ENCODE measurements at regions not wholly inside any gene's neighbourhood (a gene's known extent, or its start where the extent isn't known, plus 50 kb on each side); places are given as distances from the start of the nearest gene placed in this dataset.

- intact Hi-C loops (cut with micrococcal nuclease), result loop anchor here (10.0 kb wide), 2 partner anchors 135 to 345 kb away; partner anchors contain the start of gene IRX4
- no TSS peak for BruUV-seq (replicated peaks)
Measured at GRCh38 chr5:2019716-2020115, 137.0 kb upstream of the IRX4 start.

More at GRCh38 chr5:2019716-2020115, 137.0 kb upstream of the IRX4 start:
- H3K79me2 ChIP-seq (ENCODE audit: insufficient read depth, low read length), result no peaks in the 10 kb centered on the region
- H4K20me1 ChIP-seq (ENCODE audit: insufficient read depth), result no peaks in the 10 kb centered on the region
- H3K9ac ChIP-seq (ENCODE audit: low read length), result no peak overlapping the region
- peaks cover 41% of the 10 kb centered on the region for H3K27me3 ChIP-seq (ENCODE audit: insufficient read depth, low read length)
- H3K27ac ChIP-seq (ENCODE audit: low read depth, low read length), result no peak overlapping the region
- H3K9me2 ChIP-seq (ENCODE audit: insufficient read depth), result no peaks in the 10 kb centered on the region
- ChIA-PET RAD21 (ENCODE audit: low non-redundant PET in 1 of 2, low total read pairs in 2 of 2, uncharacterized antibody in 2 of 2, unreplicated experiment in 2 of 2) (no interaction called here), CTCF (no interaction called here), POLR2A (no interaction called here)
- DNase-seq (ENCODE audit: low read depth, low spot score) (no peak), ATAC-seq (no peak)
- H3K4me1 ChIP-seq (ENCODE audit: control insufficient read depth in 1 of 2, insufficient read depth in 2 of 2, low read length in 2 of 2), result no peaks in the 10 kb centered on the region
- TF ChIP-seq MAX (IDR thresholded peaks at IDR 0.05) (no peak), ZFX (IDR thresholded peaks at IDR 0.05) (no peak), CTCF (IDR thresholded peaks at IDR 0.05 in 2 of 3, conservative IDR thresholded peaks at IDR 0.05 in 1 of 3; ENCODE audit: borderline replicate concordance in 1 of 3, insufficient read depth in 1 of 3, low read depth in 2 of 3, low read length in 2 of 3) (no peak), ELF1 (IDR thresholded peaks at IDR 0.05; ENCODE audit: borderline replicate concordance, low read depth) (no peak), EZH2 (IDR thresholded peaks at IDR 0.05) (no peak), YY1 (IDR thresholded peaks at IDR 0.05; ENCODE audit: extremely low read depth, insufficient replicate concordance, low read depth, low read length) (no peak), ATF3 (IDR thresholded peaks at IDR 0.05) (no peak), CBX3 (IDR thresholded peaks at IDR 0.05; ENCODE audit: low read depth) (no peak), EGR1 (IDR thresholded peaks at IDR 0.05; ENCODE audit: low read depth) (no peak), ZNF274 (IDR thresholded peaks at IDR 0.05; ENCODE audit: low read depth, low read length) (no peak), FOSL1 (IDR thresholded peaks at IDR 0.05; ENCODE audit: low read depth) (no peak), SRF (IDR thresholded peaks at IDR 0.05; ENCODE audit: low read depth) (no peak), EZH2phosphoT487 (IDR thresholded peaks at IDR 0.05; ENCODE audit: borderline replicate concordance) (no peak), JUND (IDR thresholded peaks at IDR 0.05) (no peak), RAD21 (IDR thresholded peaks at IDR 0.05; ENCODE audit: low read depth) (no peak), POLR2AphosphoS5 (IDR thresholded peaks at IDR 0.05; ENCODE audit: low read depth, low read length) (no peak), SIN3A (IDR thresholded peaks at IDR 0.05; ENCODE audit: low read depth) (no peak), SP1 (IDR thresholded peaks at IDR 0.05; ENCODE audit: low read depth) (no peak), REST (IDR thresholded peaks at IDR 0.05; ENCODE audit: low read depth) (no peak), CEBPB (IDR thresholded peaks at IDR 0.05; ENCODE audit: low read depth) (no peak)
- H2AFZ ChIP-seq (ENCODE audit: low read depth, low read length, poor library complexity, severe bottlenecking), result no peak overlapping the region
- H3K36me3 ChIP-seq (ENCODE audit: control insufficient read depth in 1 of 2, insufficient read depth in 2 of 2, low read length in 2 of 2), result no peaks in the 10 kb centered on the region
- H3K4me2 ChIP-seq (ENCODE audit: low read length), result no peak overlapping the region
- H3K9me3 ChIP-seq (ENCODE audit: control insufficient read depth in 1 of 2, insufficient read depth in 1 of 2, low read depth in 1 of 2, low read length in 2 of 2), result no peaks in the 10 kb centered on the region
- no peak overlapping the region for H3K4me3 ChIP-seq (replicated peaks in 1 of 2; ENCODE audit: low read depth in 1 of 2, low read length in 2 of 2)

All from HCT116 (cell line).